ENCODE measurements at regions not wholly inside any gene's neighbourhood (a gene's known extent, or its start where the extent isn't known, plus 50 kb on each side); places are given as distances from the start of the nearest gene placed in this dataset.
A peak's percentile ranks its signal among the peaks of the same experiment; 100 is the strongest.
"Not testable (repeated sequence)": the region's sequence is repeated elsewhere in the genome, so short reads cannot be mapped to it uniquely, and the experiment has no call there.

DNA sequence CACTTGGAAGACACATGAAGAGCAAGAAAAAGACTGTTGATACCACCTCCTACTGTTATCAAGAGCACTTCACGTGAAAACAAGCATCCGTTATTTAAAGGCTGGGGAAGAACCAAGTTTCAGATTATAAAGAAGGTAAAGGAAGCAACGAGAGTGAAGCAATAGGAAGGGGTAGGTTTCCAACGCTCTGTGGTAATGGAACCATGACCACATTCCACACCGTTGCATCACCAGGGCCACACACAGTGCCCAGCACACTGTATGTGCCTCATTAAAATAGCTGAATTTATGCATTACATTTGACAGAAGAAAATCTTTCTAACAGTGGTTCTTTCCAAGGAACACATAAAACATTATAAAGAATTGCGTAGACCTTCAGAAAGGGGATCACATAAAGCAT lies 435.8 kb downstream of the MRPL39 start:
- Mint-ChIP-seq H3K27ac (ENCODE audit: unreplicated experiment) (no peak overlapping the region), H3K4me1 (ENCODE audit: low read depth, unreplicated experiment) (no peaks in the 10 kb centered on the region), H3K9me3 (ENCODE audit: unreplicated experiment) (peaks cover 18% of the 10 kb centered on the region), H3K27me3 (ENCODE audit: low read depth, unreplicated experiment) (no peaks in the 10 kb centered on the region), H3K36me3 (ENCODE audit: low read depth, unreplicated experiment) (no peaks in the 10 kb centered on the region), H3K4me3 (ENCODE audit: unreplicated experiment) (no peak overlapping the region)
- no peaks in the 10 kb centered on the region for H4K20me1 ChIP-seq (ENCODE audit: insufficient read depth, low read length)
- H3K79me2 ChIP-seq (ENCODE audit: insufficient read depth, low read length), result no peaks in the 10 kb centered on the region
- H3K4me3 ChIP-seq (ENCODE audit: insufficient read depth, low read depth, low read length), result no peak overlapping the region
- no peaks in the 10 kb centered on the region for H3K4me1 ChIP-seq (ENCODE audit: insufficient read depth, low read length)
- H3K9me3 ChIP-seq (ENCODE audit: insufficient read depth, low read depth, low read length), result peaks cover 5% of the 10 kb centered on the region
- H3K27ac ChIP-seq (ENCODE audit: low read depth, low read length), result no peak overlapping the region
- TF ChIP-seq, protein P1, sequence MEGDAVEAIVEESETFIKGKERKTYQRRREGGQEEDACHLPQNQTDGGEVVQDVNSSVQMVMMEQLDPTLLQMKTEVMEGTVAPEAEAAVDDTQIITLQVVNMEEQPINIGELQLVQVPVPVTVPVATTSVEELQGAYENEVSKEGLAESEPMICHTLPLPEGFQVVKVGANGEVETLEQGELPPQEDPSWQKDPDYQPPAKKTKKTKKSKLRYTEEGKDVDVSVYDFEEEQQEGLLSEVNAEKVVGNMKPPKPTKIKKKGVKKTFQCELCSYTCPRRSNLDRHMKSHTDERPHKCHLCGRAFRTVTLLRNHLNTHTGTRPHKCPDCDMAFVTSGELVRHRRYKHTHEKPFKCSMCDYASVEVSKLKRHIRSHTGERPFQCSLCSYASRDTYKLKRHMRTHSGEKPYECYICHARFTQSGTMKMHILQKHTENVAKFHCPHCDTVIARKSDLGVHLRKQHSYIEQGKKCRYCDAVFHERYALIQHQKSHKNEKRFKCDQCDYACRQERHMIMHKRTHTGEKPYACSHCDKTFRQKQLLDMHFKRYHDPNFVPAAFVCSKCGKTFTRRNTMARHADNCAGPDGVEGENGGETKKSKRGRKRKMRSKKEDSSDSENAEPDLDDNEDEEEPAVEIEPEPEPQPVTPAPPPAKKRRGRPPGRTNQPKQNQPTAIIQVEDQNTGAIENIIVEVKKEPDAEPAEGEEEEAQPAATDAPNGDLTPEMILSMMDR (IDR thresholded peaks at IDR 0.05; ENCODE audit: insufficient read depth, low read depth, low read length), result no peak
- no peak for TF ChIP-seq EZH2 (IDR thresholded peaks at IDR 0.05; ENCODE audit: insufficient read depth, low read length)
- DNase-seq (ENCODE audit: low read depth), result peak; percentile 77
- no peak overlapping the region for H3K9ac ChIP-seq (ENCODE audit: low read length)
- H3K27me3 ChIP-seq (ENCODE audit: insufficient read depth, low read length), result no peaks in the 10 kb centered on the region
- H3K4me2 ChIP-seq (ENCODE audit: low read length), result peak overlapping the region; percentile 33
- no peak for FAIRE-seq
- H3K36me3 ChIP-seq (ENCODE audit: insufficient read depth, low read length), result no peaks in the 10 kb centered on the region
- no peak overlapping the region for H2AFZ ChIP-seq (ENCODE audit: low read depth, low read length)

- FAIRE-seq, result no peak
- H3K4me3 Mint-ChIP-seq (ENCODE audit: unreplicated experiment), result no peak overlapping the region
Measured at GRCh38 chr21:25170681-25171080, 436.6 kb downstream of the MRPL39 start.

GRCh38 chr21:25169370-25169769 lies 437.9 kb downstream of the MRPL39 start:
- peaks cover 22% of the 10 kb centered on the region for H3K9me3 Mint-ChIP-seq (ENCODE audit: unreplicated experiment)
- no peak for DNase-seq (ENCODE audit: low read depth)
- H3K79me2 ChIP-seq (ENCODE audit: insufficient read depth, low read length), result no peaks in the 10 kb centered on the region
- H3K4me1 ChIP-seq (ENCODE audit: insufficient read depth, low read length), result no peaks in the 10 kb centered on the region
- no peak for FAIRE-seq
- H3K4me2 ChIP-seq (ENCODE audit: low read length), result no peak overlapping the region
- no peaks in the 10 kb centered on the region for H3K27me3 ChIP-seq (ENCODE audit: insufficient read depth, low read length)
- H3K9me3 ChIP-seq (ENCODE audit: insufficient read depth, low read depth, low read length), result peaks cover 5% of the 10 kb centered on the region
- H3K4me3 Mint-ChIP-seq (ENCODE audit: unreplicated experiment), result no peak overlapping the region
- TF ChIP-seq, protein P1 (IDR thresholded peaks at IDR 0.05; ENCODE audit: insufficient read depth, low read depth, low read length), result no peak
- H3K27ac ChIP-seq (ENCODE audit: low read depth, low read length), result no peak overlapping the region
- no peak overlapping the region for H3K4me3 ChIP-seq (ENCODE audit: insufficient read depth, low read depth, low read length)
- no peak overlapping the region for H3K9ac ChIP-seq (ENCODE audit: low read length)
- H2AFZ ChIP-seq (ENCODE audit: low read depth, low read length), result no peak overlapping the region
- no peak overlapping the region for H3K27ac Mint-ChIP-seq (ENCODE audit: unreplicated experiment)
- H3K36me3 ChIP-seq (ENCODE audit: insufficient read depth, low read length), result no peaks in the 10 kb centered on the region
- H4K20me1 ChIP-seq (ENCODE audit: insufficient read depth, low read length), result no peaks in the 10 kb centered on the region
- H3K27me3 Mint-ChIP-seq (ENCODE audit: low read depth, unreplicated experiment), result no peaks in the 10 kb centered on the region
- no peaks in the 10 kb centered on the region for H3K36me3 Mint-ChIP-seq (ENCODE audit: low read depth, unreplicated experiment)
- no peaks in the 10 kb centered on the region for H3K4me1 Mint-ChIP-seq (ENCODE audit: low read depth, unreplicated experiment)

More at GRCh38 chr21:25170681-25171080, 436.6 kb downstream of the MRPL39 start:
- no peaks in the 10 kb centered on the region for H3K36me3 ChIP-seq (ENCODE audit: insufficient read depth, low read length)
- no peak overlapping the region for H3K4me2 ChIP-seq (ENCODE audit: low read length)
- peak; percentile 5 for DNase-seq (ENCODE audit: low read depth)
- peaks cover 5% of the 10 kb centered on the region for H3K9me3 ChIP-seq (ENCODE audit: insufficient read depth, low read depth, low read length)
- no peaks in the 10 kb centered on the region for H3K79me2 ChIP-seq (ENCODE audit: insufficient read depth, low read length)
- H3K27me3 Mint-ChIP-seq (ENCODE audit: low read depth, unreplicated experiment), result no peaks in the 10 kb centered on the region
- no peaks in the 10 kb centered on the region for H3K36me3 Mint-ChIP-seq (ENCODE audit: low read depth, unreplicated experiment)
- H4K20me1 ChIP-seq (ENCODE audit: insufficient read depth, low read length), result no peaks in the 10 kb centered on the region
- no peak overlapping the region for H2AFZ ChIP-seq (ENCODE audit: low read depth, low read length)
- H3K9me3 Mint-ChIP-seq (ENCODE audit: unreplicated experiment), result peaks cover 20% of the 10 kb centered on the region
- H3K4me1 Mint-ChIP-seq (ENCODE audit: low read depth, unreplicated experiment), result no peaks in the 10 kb centered on the region
- H3K4me3 ChIP-seq (ENCODE audit: insufficient read depth, low read depth, low read length), result no peak overlapping the region
- no peak for TF ChIP-seq EZH2 (IDR thresholded peaks at IDR 0.05; ENCODE audit: insufficient read depth, low read length)
- TF ChIP-seq, protein P1 (IDR thresholded peaks at IDR 0.05; ENCODE audit: insufficient read depth, low read depth, low read length), result no peak
- no peak overlapping the region for H3K9ac ChIP-seq (ENCODE audit: low read length)
- H3K27ac ChIP-seq (ENCODE audit: low read depth, low read length), result no peak overlapping the region
- no peak overlapping the region for H3K27ac Mint-ChIP-seq (ENCODE audit: unreplicated experiment)
- H3K27me3 ChIP-seq (ENCODE audit: insufficient read depth, low read length), result no peaks in the 10 kb centered on the region
- H3K4me1 ChIP-seq (ENCODE audit: insufficient read depth, low read length), result no peaks in the 10 kb centered on the region

- not testable (repeated sequence) for H3K4me3 ChIP-seq (ENCODE audit: insufficient read depth, low read depth, low read length); FAIRE-seq; H3K4me2 ChIP-seq (ENCODE audit: low read length); H3K36me3 ChIP-seq (ENCODE audit: insufficient read depth, low read length); H3K4me3 Mint-ChIP-seq (ENCODE audit: unreplicated experiment); H3K79me2 ChIP-seq (ENCODE audit: insufficient read depth, low read length); H3K27ac Mint-ChIP-seq (ENCODE audit: unreplicated experiment); H3K9me3 ChIP-seq (ENCODE audit: insufficient read depth, low read depth, low read length); H3K27me3 ChIP-seq (ENCODE audit: insufficient read depth, low read length); H4K20me1 ChIP-seq (ENCODE audit: insufficient read depth, low read length); H2AFZ ChIP-seq (ENCODE audit: low read depth, low read length); H3K4me1 Mint-ChIP-seq (ENCODE audit: low read depth, unreplicated experiment); H3K36me3 Mint-ChIP-seq (ENCODE audit: low read depth, unreplicated experiment); H3K27me3 Mint-ChIP-seq (ENCODE audit: low read depth, unreplicated experiment); H3K9ac ChIP-seq (ENCODE audit: low read length); H3K27ac ChIP-seq (ENCODE audit: low read depth, low read length); H3K4me1 ChIP-seq (ENCODE audit: insufficient read depth, low read length); DNase-seq (ENCODE audit: low read depth)
- H3K9me3 Mint-ChIP-seq (ENCODE audit: unreplicated experiment), result peaks cover 19% of the 10 kb centered on the region
Measured at GRCh38 chr21:25166904-25167303, 440.4 kb downstream of the MRPL39 start.

Measured in astrocyte (in vitro differentiated cells and primary cell).